ENCODE measurements at regions not wholly inside any gene's neighbourhood (a gene's known extent, or its start where the extent isn't known, plus 50 kb on each side); places are given as distances from the start of the nearest gene placed in this dataset.
A peak's percentile ranks its signal among the peaks of the same experiment; 100 is the strongest.

GRCh38 chr14:34056046-34056445 is 105.2 kb upstream of the EGLN3 start:
- no peak for DNase-seq (ENCODE audit: extremely low spot score)
- no peak for TF ChIP-seq CTCF (IDR thresholded peaks at IDR 0.05; ENCODE audit: control extremely low read depth, extremely low read depth, low read depth, missing control alignments)
- ChIA-PET CTCF (interaction anchor here (0.7 to 6.7 kb wide), 4 partner anchors 10 to 216 kb away, joined by 3 to 39 read pairs (median 4); no protein-coding TSS in a partner anchor), POLR2A (no interaction called here)

GRCh38 chr14:34055157-34055950 is 104.5 kb upstream of the EGLN3 start:
- ChIA-PET POLR2A (no interaction called here), CTCF (interaction anchor here (0.7 to 6.7 kb wide), 5 partner anchors 9 to 215 kb away, joined by 3 to 39 read pairs (median 3); no protein-coding TSS in a partner anchor)
- TF ChIP-seq CTCF (IDR thresholded peaks at IDR 0.05; ENCODE audit: control extremely low read depth, extremely low read depth, low read depth, missing control alignments): no peak
- DNase-seq (ENCODE audit: extremely low spot score): no peak

GRCh38 chr14:34053666-34054065 is 102.8 kb upstream of the EGLN3 start:
- ChIA-PET CTCF (interaction anchor here (1.2 to 2.0 kb wide), 3 partner anchors 10 to 213 kb away, joined by 3 to 6 read pairs (median 4); no protein-coding TSS in a partner anchor), POLR2A (no interaction called here)
- DNase-seq (ENCODE audit: extremely low spot score): no peak
- TF ChIP-seq CTCF (IDR thresholded peaks at IDR 0.05; ENCODE audit: control extremely low read depth, extremely low read depth, low read depth, missing control alignments): no peak

- POLR2A ChIA-PET: no interaction called here
- TF ChIP-seq CTCF (IDR thresholded peaks at IDR 0.05; ENCODE audit: control extremely low read depth, extremely low read depth, low read depth, missing control alignments): no peak
- no peak for DNase-seq (ENCODE audit: extremely low spot score)
- CTCF ChIA-PET: interaction anchor here (0.7 to 2.0 kb wide), 3 partner anchors 12 to 212 kb away, joined by 3 to 6 read pairs (median 4); no protein-coding TSS in a partner anchor
Measured at GRCh38 chr14:34052658-34053014, 101.8 kb upstream of the EGLN3 start.

GRCh38 chr14:34051966-34052657 is 101.2 kb upstream of the EGLN3 start:
- POLR2A ChIA-PET: no interaction called here
- CTCF ChIA-PET: interaction anchor here (0.7 to 2.0 kb wide), 4 partner anchors 10 to 212 kb away, joined by 3 to 6 read pairs (median 4); no protein-coding TSS in a partner anchor
- DNase-seq (ENCODE audit: extremely low spot score): peak; percentile 33
- TF ChIP-seq CTCF (IDR thresholded peaks at IDR 0.05; ENCODE audit: control extremely low read depth, extremely low read depth, low read depth, missing control alignments): no peak

- POLR2A ChIA-PET: no interaction called here
- no peak for DNase-seq (ENCODE audit: extremely low spot score)
- no peak for TF ChIP-seq CTCF (IDR thresholded peaks at IDR 0.05; ENCODE audit: control extremely low read depth, extremely low read depth, low read depth, missing control alignments)
- CTCF ChIA-PET: no interaction called here
Measured at GRCh38 chr14:34050606-34051005, 99.7 kb upstream of the EGLN3 start.
